GM21381 (cell line): ENCODE measurements at regions not wholly inside any gene's neighbourhood (a gene's known extent, or its start where the extent isn't known, plus 50 kb on each side); places are given as distances from the start of the nearest gene placed in this dataset.
"Not testable (repeated sequence)": the region's sequence is repeated elsewhere in the genome, so short reads cannot be mapped to it uniquely, and the experiment has no call there.

Source experiments
- ATAC-seq: cut with Tn5 transposase; IDR thresholded peaks from one replicate; pipeline ENCODE4 v1.9.1; 2021; ENCODE audit warnings: mild to moderate bottlenecking, moderate library complexity; ENCODE audit not compliant: unreplicated experiment

DNA sequence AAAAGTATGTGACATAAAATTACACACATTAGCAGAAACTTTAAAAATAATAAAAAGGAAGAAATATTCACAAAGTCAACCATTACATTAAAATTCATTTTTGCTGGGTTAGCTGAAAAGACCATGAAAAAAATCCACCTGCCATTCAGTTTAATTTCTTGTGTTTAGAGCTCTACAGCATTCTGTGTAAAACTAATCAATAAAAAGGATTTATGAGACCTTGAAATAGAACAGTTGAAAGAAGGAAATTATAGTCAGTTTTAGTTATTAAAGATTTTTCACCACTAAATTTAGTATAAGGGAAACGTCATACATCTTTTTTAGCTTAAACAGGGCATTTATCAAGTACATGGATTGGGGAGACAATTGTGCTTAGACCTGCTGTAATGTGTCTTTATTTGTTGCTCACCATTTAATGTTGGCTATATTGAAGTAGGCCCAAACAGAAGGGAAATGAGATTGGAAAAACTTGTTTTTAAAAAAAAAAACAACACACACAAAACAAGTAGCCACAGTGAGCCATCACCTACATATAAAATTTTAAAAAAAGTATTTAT is 438.7 kb upstream of the POU3F2 start:
- no peak for ATAC-seq

DNA sequence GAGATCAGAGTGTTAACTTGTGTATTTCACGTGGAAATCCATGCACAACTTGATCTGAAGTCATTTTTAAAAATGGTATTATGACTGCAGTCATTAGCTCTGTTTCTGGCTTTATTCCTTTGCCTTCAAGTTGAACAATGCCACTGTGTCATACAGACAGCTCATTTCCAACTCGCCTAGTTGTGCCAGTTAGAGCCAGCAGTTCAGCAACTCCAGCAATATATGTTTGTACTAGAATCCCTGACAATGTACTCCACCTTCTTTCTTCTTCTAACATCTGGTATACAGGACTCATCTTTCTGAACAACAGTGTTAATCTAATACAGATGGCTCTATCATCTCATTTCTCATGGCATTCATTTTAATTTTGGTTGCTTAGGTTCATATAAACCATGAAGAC is 418.3 kb upstream of the POU3F2 start:
- no peak for ATAC-seq

DNA sequence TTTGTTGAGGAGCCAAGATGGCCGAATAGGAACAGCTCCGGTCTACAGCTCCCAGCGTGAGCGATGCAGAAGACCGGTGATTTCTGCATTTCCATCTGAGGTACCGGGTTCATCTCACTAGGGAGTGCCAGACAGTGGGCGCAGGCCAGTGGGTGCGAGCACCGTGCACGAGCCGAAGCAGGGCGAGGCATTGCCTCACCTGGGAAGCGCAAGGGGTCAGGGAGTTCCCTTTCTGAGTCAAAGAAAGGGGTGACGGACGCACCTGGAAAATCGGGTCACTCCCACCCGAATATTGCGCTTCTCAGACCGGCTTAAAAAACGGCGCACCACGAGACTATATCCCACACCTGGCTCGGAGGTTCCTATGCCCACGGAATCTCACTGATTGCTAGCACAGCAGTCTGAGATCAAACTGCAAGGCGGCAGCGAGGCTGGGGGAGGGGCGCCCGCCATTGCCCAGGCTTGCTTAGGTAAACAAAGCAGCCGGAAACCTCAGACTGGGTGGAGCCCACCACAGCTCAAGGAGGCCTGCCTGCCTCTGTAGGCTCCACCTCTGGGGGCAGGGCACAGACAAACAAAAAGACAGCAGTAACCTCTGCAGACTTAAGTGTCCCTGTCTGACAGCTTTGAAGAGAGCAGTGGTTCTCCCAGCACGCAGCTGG is 417.7 kb upstream of the POU3F2 start:
- ATAC-seq: not testable (repeated sequence)

DNA sequence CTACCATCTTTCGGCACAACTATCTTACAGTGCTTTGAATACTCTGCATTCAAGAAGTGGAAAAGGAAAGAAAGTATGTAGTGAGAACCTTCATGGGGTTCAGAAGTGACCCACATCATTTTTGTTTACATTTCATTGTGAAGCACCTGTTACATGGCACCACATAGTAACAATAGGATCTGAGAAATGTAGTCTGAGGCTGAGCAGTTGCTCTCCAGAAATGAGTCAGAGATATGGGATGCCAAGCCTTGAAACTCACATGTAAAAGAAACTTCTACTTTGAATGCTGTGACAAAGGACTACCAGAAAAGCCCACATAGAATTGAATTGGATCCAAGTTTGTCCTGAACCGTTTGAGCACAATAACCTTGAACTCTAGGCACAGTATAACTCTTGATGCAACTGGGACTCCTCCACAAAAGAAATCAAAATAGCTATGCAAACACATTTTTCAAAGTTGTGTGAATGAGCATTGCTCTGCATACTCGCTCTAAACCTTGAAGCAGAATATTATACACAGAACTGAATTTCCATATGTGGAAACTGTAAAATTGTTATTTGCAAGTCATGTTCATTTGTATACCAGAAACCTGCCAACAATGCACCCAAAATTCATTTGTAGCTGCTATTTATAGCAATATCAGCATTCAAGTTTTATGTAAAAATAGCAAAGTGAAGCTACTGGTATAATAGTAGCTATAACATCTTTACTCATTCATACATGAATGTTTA is 400.9 kb upstream of the POU3F2 start:
- ATAC-seq: peak; percentile 91

DNA sequence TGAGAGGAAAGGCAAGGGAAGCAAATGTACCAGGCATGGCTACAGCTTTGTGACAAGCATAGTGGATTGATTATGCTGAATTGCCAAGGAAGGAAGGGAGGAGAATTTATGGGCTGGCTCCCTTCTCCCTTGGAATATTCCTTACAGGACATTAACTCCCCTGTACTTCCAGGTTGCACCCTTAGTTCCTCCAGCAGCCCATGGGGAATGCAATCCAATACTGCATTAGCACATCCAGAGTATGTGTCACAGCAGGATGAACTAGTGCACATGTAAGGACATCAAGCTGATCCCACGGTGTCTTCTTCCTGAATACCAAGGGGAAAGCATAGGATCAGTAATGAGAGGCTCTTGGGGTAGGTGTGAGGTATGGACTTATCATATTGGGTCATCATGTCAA is 390.7 kb upstream of the POU3F2 start:
- no peak for ATAC-seq

DNA sequence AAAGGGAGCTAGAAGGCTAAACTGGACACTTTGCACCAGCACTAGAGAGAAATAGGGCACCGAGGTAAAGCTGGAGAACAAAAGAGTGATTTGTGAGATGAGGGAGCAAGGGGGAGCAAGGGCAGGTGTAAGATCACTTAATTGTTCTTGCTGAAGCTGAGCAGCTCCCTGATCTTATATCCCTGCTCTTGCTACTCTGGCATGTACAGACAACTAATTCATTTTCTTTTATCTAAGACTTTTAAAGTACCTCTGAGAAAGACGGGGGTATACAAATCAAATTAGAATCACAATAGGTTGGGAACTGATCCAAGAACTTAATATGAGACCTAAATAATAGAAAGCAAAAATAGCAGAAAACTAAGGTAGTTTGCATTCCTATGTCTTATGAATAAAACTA is 381.7 kb upstream of the POU3F2 start:
- ATAC-seq: no peak

DNA sequence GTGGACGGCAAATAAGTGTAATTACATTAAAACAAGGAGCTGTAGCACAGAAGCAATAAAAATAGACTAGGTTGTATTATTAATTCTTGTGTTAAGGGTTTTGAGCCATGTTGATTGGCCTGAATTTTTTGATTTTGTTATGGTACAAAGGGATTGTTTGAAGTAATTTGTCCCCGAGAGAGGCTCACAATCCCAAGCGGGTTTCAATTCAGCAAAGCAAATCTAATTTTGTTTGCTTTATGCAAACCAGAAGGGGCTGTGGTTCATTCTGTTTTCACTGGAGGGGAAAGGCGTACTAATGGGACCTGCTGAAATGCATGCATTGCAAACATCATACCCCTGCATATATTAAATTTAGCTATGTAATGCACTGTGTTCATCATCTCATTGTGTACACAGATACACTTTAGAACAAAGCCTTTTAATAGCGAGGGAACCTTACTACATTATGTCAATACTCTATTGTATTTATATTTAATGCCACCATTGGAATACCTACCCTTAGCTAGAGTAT is 379.5 kb upstream of the POU3F2 start:
- no peak for ATAC-seq

DNA sequence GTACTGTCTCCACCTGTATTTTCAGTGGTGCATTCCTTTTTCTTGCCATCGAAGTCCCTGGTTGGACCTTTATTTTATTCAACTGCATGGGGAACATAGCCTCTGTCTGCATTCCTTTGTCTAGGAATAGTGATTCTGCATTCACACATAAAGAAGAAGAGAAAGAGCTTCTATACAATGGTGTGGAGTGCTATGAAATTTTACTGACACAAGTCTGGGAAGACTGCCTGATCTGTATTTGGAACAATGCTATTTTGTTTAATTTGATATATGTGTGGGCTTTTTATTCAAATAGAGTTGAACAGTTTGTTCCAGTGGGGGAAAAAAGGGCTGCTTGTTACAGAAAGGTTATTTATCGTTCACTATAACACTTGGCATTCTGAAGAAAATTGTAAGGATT is 375.7 kb upstream of the POU3F2 start:
- ATAC-seq: no peak

DNA sequence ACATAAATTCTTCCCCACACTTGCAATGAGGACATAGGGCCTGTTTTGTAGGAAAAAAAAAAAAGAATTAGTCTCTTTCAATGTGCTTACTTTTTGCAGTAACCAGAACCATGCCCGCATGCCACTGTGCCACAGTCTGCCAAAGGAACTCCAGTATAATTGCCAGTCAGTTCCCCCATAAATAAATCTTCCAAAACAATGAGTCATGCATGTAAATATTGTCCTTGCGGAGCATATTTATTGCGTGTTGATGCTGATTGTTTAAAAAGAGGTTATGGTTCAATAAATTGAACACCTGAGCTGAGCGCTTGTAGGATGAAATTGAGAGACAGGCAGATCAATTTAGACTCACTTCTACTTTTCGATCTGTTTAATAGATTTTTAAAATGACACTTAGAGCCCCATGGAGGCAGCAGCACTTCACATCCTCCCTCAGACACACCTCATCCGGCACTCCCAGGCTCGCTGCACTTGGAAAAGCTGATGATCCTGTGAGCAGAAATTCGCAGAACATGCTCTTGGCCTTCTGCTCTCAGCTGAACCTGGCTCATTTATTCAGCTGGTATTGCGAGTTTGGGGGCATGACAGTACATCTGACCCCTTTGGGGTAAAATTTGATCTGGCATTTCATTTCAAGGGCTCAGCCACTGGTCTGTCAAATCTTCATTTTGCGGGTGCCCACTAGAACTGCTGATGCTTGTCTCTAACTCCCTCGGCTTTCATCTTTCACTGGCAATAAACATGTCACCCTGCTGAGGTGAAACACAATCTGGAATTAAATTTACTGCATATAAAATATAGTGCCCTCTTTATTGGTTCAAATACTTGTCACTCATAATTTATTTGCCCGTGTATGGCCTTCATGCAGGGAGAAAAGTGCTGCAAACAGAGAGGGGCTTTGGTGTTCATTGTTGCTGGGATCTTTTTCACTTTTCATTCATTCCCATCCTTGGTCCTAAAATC is 371.1 kb upstream of the POU3F2 start:
- no peak for ATAC-seq

DNA sequence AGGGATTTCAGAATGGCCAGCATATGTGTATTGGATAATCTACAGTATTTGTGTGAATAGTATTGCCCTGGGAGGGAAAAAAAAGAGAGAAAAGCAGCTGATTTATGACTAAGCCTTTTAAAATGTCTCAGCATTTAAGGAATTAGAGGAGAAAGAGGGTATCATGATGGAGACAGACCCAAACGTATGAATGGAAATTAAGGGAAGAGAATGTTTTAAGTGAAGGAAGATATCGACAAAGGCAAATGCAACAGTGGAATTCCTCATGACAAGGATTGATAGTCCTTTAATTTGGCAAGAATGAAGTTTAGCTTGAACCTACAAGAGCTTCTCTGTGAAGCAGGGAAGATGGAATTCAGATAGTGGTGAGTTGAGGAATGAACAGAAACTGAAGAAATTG is 367.3 kb upstream of the POU3F2 start:
- ATAC-seq: no peak

DNA sequence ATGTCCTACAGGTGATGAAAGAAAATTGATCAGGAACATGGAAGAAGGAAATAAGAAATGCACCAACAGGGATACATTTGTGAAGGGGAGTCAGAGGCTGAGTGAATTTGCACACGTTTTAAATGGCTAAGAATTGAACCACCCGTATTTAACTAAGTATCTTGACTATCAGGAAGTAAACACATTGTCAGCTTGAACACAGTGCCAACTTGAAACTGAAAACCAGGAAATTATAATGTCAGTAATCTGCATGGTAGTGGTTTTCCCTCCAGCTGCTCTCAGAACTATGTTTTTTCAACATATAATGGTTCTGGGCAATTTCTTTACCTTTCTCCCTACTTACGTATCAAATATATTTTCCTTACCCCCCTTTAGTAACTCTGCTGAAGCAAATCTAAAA is 366.5 kb upstream of the POU3F2 start:
- ATAC-seq: no peak

DNA sequence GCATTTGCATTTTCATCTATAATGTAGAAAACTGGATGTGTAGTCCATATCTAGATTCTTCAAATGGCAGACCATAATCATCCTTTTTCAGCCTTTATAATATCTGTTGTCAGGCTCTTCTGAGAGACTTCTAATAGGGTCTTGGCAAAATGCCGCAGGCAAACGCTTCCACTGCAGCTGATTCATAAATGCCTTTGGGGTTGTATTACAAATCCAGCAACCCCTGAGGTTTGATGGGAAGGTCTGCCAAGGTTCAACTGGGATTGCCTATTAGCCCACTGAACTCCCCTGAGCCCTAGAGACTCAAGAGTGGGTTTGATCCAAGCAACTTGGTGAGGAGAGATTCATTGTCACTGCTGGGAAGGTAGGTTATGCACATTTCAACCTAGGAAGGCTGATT is 365.2 kb upstream of the POU3F2 start:
- no peak for ATAC-seq

DNA sequence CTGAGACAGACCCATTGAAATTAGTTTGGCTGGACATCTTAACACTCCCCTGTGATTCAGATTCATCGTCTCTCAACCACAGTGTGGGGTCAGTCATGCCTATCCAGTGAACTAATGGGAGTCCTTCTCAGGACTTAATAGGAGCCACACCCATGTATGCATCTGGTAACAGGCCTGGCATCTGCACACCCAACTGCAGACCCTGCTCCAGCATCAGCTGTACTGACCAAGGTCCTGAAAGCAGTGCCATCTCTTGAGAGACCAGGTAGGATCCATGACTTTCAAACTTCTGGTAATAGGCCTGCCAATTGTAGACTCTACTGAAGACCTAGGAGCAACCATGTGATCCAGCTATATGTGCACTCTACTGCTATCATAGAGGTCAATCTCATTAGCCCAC is 363.6 kb upstream of the POU3F2 start:
- no peak for ATAC-seq

DNA sequence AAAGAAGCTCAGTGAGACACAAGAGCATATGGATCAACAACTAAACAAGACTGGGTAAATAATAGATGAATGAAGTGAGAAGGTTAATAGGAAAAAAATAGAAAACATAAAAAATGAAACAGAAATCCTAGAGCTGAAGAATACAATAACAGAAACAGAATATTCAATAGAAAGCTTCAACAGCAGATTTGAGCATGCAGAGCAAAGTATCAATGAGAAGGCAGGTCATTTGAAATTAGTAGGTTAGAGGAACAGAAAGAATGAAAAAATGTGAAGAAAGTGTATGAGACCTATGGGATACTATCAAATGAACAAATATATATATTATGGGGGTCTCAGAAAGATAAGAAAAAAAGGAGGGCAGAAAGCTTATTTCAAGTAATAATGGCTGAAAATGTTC is 362.9 kb upstream of the POU3F2 start:
- ATAC-seq: no peak

DNA sequence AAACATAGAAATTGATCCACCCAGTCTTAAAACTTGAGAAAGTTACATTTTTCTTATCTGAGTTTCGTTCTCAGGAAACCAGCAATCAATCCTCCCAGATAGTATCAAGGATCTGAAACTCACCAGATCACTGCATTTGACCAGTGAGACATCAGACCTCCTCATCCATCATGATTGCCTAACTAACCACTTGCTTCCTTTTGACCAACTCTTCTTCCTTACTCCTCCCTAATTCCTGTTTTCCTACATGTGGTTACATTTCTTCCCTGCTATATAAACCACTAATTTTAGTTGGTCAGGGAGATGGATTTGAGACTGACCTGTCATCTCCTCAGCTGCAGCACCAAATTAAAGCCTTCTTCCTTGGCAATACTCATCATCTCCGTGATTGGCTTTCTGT is 357.1 kb upstream of the POU3F2 start:
- ATAC-seq: no peak

DNA sequence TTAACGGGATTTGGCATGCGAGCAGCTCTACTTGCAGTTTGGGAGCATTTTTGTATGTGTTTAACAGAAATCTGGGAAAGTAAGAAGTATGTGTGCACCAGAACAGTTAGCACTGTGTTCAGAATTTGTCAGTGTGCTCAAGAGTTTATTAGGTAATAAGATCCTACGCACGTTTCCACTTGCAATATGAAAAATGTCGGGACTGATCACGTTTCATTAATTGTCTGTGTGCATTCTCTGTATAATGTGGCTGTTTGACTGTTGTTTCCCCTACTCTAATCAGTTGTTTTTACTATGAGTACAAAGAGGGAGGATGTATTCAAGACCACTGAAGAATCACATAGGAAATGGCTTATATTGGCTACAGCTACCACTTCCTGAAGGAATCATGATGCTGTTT is 349.7 kb upstream of the POU3F2 start:
- no peak for ATAC-seq

DNA sequence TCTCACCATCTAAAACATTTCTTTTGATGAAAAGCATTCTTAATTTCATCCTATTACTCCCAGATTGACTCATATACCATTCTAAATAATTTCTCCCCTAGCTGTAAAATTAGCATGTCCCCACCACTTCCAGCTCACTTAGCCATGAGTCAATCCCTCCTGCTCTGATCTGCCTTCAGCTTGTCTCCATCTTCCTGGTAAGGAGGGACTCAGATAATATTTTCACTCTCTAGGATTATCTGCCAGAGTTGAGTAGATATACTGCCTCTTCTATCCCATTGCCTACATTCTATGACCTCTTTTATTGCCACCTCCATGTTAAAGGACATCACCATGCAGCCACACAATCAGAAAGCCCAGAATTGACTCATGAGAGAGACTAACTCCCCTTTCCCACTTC is 348.8 kb upstream of the POU3F2 start:
- ATAC-seq: no peak

DNA sequence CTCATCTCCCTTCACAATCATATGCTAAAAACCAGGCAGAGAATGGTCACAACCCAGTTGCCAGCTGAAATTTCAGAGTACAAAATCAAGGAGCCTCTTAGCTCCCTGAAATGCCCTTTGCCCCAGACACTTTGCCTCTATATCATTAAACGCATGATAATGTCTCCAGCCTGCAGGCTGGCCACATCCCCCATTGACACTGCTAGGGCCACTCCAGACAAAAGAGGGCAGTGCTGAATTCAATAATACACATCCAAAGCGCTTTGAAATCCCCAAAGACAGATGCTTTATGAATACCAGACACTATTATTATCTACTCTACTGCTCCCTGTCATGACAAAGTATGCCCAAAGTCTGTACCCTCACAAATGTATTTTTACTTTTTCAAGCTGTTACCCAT is 348.3 kb upstream of the POU3F2 start:
- no peak for ATAC-seq

DNA sequence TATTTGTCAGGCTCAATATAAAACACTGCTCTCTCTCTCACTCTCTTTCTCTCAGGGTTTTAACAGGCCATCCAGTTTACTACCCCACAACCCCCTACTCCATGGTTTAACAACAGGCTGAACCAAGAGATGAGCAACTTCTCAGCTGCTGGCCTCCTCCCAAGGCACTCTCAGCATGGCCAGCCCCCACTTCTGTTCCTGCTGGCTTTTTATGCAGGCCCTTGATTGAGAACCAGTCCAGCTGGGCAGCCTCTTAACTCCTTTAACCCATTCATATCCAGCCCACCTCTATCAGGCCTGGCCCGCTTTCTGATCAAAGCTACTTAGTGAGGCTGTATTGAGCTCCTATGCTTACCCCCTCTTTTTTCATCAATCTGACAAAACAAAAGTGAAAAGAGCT is 346.8 kb upstream of the POU3F2 start:
- ATAC-seq: no peak

DNA sequence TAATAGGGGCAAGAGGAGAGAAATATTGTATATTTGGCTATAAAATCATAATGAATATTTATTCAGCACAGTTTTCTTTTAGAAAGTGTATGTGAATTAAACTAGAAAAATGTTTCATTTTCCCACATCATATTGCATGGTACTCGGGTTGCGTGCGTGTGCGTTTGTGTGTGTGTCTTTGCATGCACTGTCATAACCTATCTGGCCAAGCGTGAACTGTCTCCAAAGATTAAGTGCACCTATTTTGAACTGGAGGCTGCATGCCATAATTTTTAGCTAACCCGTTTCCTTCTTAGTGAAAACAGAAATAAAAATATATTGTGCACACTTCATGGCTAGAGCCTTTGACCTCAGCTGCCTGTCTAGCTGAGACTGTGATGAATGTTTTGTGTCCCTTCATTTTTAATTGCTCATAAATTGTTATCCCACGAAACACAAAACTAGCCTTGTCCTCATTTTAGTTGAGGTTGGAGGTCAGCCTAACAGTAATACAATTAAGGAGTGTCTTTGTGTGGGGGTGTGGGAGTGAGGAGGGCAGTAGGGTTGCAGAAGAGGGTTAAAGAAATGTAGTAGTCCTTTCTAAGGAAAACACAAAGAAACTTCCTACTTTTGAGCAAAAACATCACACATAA is 336.1 kb upstream of the POU3F2 start:
- ATAC-seq: no peak

DNA sequence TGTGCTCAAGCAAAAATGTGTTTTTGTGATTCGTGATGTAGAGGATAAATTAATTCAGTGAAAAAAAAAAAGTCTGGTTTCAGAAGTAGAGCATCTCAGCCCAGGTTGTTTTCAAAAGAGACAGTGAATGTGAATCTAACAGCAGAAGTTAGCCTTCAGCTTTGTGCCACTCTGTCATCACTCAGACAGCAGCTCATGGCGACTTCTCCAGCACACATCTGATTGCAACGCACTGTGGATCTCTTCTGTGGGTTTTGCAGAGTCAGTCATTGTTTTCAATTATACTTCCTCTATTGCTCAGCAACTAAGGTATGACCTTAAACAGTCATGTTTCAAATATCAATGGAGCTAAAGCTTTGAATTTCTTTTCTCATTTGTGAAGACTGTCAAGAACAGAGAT is 335.5 kb upstream of the POU3F2 start:
- no peak for ATAC-seq
